ENCODE measurements at regions not wholly inside any gene's neighbourhood (a gene's known extent, or its start where the extent isn't known, plus 50 kb on each side); places are given as distances from the start of the nearest gene placed in this dataset.

- BruUV-seq (replicated peaks), result no TSS peak
- H3K36me3 ChIP-seq (ENCODE audit: control insufficient read depth, insufficient read depth, low read length), result no peaks in the 10 kb centered on the region
- no peak for FAIRE-seq
- no peak for DNase-seq (ENCODE audit: extremely low read depth in 1 of 4, low spot score in 3 of 4)
- intact Hi-C loops (cut with micrococcal nuclease) (no loop called here), in situ Hi-C loops (cut with MboI) (no loop called here)
- no peak overlapping the region for H3K9ac ChIP-seq (ENCODE audit: insufficient read depth in 1 of 2, low read depth in 2 of 2, low read length in 2 of 2)
- no peak for ATAC-seq
- CTCF ChIA-PET (ENCODE audit: low intra/inter-chr PET ratio), result no interaction called here
- no peak overlapping the region for H3K27ac ChIP-seq (ENCODE audit: extremely low read depth, low read depth, low read length)
- 0% methylated on average over 1 of the region's 1 CpG for WGBS (ENCODE audit: insufficient coverage, low coverage, missing lambda C conversion rate)
- H3K4me1 ChIP-seq (replicated peaks in 1 of 2; ENCODE audit: control insufficient read depth in 2 of 2, insufficient read depth in 2 of 2, low read length in 2 of 2), result no peaks in the 10 kb centered on the region
- H3K4me3 ChIP-seq, result no peak overlapping the region
- no peak overlapping the region for H2AFZ ChIP-seq (ENCODE audit: low read depth, low read length)
- no peak overlapping the region for H3K4me2 ChIP-seq (ENCODE audit: insufficient read depth, low read length)
- H4K20me1 ChIP-seq (replicated peaks; ENCODE audit: control insufficient read depth, insufficient read depth, low read length), result no peaks in the 10 kb centered on the region
- H3K27me3 ChIP-seq (ENCODE audit: control insufficient read depth in 2 of 2, insufficient read depth in 2 of 2, low read length in 2 of 2), result no peaks in the 10 kb centered on the region
- no peaks in the 10 kb centered on the region for H3K9me1 ChIP-seq (ENCODE audit: control insufficient read depth, insufficient read depth, low read length)
- no peaks in the 10 kb centered on the region for H3K9me3 ChIP-seq (replicated peaks; ENCODE audit: control insufficient read depth, insufficient read depth, low read depth, low read length)
- POLR2A ChIA-PET, result no interaction called here
- no peaks in the 10 kb centered on the region for H3K79me2 ChIP-seq (ENCODE audit: control insufficient read depth, insufficient read depth, low read length)
- TF ChIP-seq RHOXF2B (CRISPR knock-in tag; conservative IDR thresholded peaks at IDR 0.05), result no peak
- no peak for TF ChIP-seq HDAC1 (IDR thresholded peaks at IDR 0.05)
- no peak for TF ChIP-seq BRD9 (IDR thresholded peaks at IDR 0.05; ENCODE audit: low read depth, partially characterized antibody)
- TF ChIP-seq ZNF407 (IDR thresholded peaks at IDR 0.05; ENCODE audit: low read depth), result no peak
Observed at GRCh38 chr14:62244221-62244620, 482.0 kb downstream of the SNAPC1 start.
